ENCODE measurements at regions not wholly inside any gene's neighbourhood (a gene's known extent, or its start where the extent isn't known, plus 50 kb on each side); places are given as distances from the start of the nearest gene placed in this dataset.

DNA sequence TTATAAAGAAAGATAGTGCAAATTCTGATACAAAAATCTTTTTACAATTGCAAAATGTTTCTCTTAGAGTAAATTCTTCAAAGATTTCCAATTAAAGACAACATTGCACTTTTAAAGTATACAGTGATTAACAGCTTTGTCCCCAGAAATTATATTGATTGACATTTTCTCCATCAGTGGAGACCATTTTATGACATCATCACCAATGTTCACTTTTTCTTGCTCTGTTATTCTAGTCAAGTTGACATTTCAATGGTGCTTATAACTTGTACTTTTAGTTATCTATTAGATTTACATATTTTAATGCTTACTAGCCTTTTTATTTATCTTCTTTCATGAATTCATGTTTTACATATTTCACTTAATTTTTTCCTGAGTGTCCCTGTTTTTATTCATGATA is 524.8 kb downstream of the HAO1 start:
- TF ChIP-seq CTCF (optimal IDR thresholded peaks at IDR 0.05 in 1 of 3, IDR thresholded peaks at IDR 0.05 in 1 of 3, conservative IDR thresholded peaks at IDR 0.05 in 1 of 3; ENCODE audit: extremely low read depth in 1 of 3, insufficient read depth in 2 of 3, low read length in 3 of 3): no peak
- no peak for TF ChIP-seq EZH2 (IDR thresholded peaks at IDR 0.05; ENCODE audit: low read length)

Data from keratinocyte (primary cell).